ENCODE measurements at regions not wholly inside any gene's neighbourhood (a gene's known extent, or its start where the extent isn't known, plus 50 kb on each side); places are given as distances from the start of the nearest gene placed in this dataset.

DNA sequence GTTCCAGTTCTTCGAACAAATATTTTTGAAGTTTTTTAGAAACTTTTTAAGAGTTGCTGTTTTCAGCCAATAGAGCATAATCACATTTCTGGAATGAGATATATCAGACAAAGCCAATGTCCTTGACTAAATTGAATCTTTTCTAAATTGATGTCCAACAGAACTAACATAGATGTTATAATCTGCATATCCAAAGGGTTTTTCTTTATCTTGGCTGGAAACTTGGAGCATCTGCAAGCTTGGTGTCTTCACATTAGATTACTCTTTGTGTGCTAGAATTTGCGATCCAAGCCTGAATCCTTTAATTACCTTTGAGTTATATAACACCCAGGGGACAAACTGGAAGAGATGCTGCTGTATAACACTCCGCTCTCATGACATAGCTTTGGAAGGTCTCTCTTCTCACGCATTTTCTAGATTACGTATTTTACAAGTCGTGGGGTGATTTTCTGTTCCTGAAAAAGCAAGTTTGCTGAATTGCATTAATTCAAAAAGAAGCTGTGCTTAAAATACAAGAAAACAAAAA, 64.4 kb upstream of the FUCA2 start:
- POLR2A ChIA-PET (ENCODE audit: unreplicated experiment), result no interaction called here
- Histone ChIP-seq H3K4me3 (no peak overlapping the region), H3K79me2 (ENCODE audit: low read depth) (no peaks in the 10 kb centered on the region), H3K9me2 (ENCODE audit: insufficient read depth) (no peaks in the 10 kb centered on the region), H4K20me1 (ENCODE audit: insufficient read depth) (no peaks in the 10 kb centered on the region; the same call in 1 of the 2 replicates), H3K27me3 (ENCODE audit: insufficient read depth, low read depth) (no peaks in the 10 kb centered on the region), H3K4me2 (no peak overlapping the region), H3K36me3 (ENCODE audit: low read depth) (no peaks in the 10 kb centered on the region), H3K4me1 (replicated peaks; ENCODE audit: insufficient read depth) (no peaks in the 10 kb centered on the region), H3K27ac (no peak overlapping the region), H3F3A (ENCODE audit: insufficient read depth, low read depth) (no peaks in the 10 kb centered on the region), H2AFZ (no peak overlapping the region), H3K9me3 (ENCODE audit: insufficient read depth, low read depth) (0 out of 2 replicates have a peak, but pooled peaks cover 3% of the 10 kb centered on the region)
- CTCF ChIA-PET, result interaction anchor here (0.5 to 1.3 kb wide), 4 partner anchors 31 to 1639 kb away, joined by 3 to 10 read pairs (median 4); no protein-coding TSS in a partner anchor
- no peak for DNase-seq
- TF ChIP-seq EZH2 (IDR thresholded peaks at IDR 0.05; ENCODE audit: low read depth), result no peak
- TF ChIP-seq, protein P1, sequence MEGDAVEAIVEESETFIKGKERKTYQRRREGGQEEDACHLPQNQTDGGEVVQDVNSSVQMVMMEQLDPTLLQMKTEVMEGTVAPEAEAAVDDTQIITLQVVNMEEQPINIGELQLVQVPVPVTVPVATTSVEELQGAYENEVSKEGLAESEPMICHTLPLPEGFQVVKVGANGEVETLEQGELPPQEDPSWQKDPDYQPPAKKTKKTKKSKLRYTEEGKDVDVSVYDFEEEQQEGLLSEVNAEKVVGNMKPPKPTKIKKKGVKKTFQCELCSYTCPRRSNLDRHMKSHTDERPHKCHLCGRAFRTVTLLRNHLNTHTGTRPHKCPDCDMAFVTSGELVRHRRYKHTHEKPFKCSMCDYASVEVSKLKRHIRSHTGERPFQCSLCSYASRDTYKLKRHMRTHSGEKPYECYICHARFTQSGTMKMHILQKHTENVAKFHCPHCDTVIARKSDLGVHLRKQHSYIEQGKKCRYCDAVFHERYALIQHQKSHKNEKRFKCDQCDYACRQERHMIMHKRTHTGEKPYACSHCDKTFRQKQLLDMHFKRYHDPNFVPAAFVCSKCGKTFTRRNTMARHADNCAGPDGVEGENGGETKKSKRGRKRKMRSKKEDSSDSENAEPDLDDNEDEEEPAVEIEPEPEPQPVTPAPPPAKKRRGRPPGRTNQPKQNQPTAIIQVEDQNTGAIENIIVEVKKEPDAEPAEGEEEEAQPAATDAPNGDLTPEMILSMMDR (conservative IDR thresholded peaks at IDR 0.05), result no peak
- intact Hi-C loops (cut with micrococcal nuclease; ENCODE audit: unreplicated experiment), result loop anchor here (1.0 to 2.0 kb wide), 3 partner anchors 97 to 437 kb away; partner anchors contain the start of gene LTV1
- BruUV-seq (replicated peaks), result no TSS peak

DNA sequence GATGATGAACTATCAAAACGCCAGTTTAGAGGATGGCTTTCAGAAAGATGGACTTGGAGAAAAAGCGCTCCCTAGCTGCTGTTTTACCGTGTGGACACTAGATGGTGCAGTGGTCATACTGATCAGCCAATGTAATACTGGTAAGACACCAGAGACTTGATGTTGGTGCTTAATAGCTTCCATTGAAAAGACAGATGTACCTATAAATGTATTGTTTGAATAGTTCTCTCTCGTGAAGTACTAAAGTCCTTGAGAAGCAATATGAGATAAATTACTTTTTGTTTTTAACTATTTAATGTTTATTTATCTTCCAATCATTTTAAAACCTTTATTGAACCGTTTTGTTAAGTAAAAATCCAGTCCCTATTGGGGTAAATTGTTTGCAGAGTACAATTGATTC, 63.9 kb upstream of the FUCA2 start:
- no peak overlapping the region for H3K27ac ChIP-seq
- 0 out of 2 replicates have a peak, but pooled peaks cover 3% of the 10 kb centered on the region for H3K9me3 ChIP-seq (ENCODE audit: insufficient read depth, low read depth)
- H2AFZ ChIP-seq, result no peak overlapping the region
- H3K4me1 ChIP-seq (replicated peaks; ENCODE audit: insufficient read depth), result no peaks in the 10 kb centered on the region
- POLR2A ChIA-PET (ENCODE audit: unreplicated experiment), result no interaction called here
- no peaks in the 10 kb centered on the region; the same call in 1 of the 2 replicates for H4K20me1 ChIP-seq (ENCODE audit: insufficient read depth)
- peak; percentile 48 to 56 for DNase-seq
- CTCF ChIA-PET, result interaction anchor here (0.6 to 1.3 kb wide), 4 partner anchors 31 to 1101 kb away, joined by 3 to 10 read pairs (median 4); no protein-coding TSS in a partner anchor
- intact Hi-C loops (cut with micrococcal nuclease; ENCODE audit: unreplicated experiment), result loop anchor here (1.0 to 2.0 kb wide), 3 partner anchors 97 to 438 kb away; partner anchors contain the start of gene LTV1
- no peaks in the 10 kb centered on the region for H3K36me3 ChIP-seq (ENCODE audit: low read depth)
- no peaks in the 10 kb centered on the region for H3F3A ChIP-seq (ENCODE audit: insufficient read depth, low read depth)
- no peaks in the 10 kb centered on the region for H3K9me2 ChIP-seq (ENCODE audit: insufficient read depth)
- no peaks in the 10 kb centered on the region for H3K27me3 ChIP-seq (ENCODE audit: insufficient read depth, low read depth)
- no peak overlapping the region for H3K4me2 ChIP-seq
- BruUV-seq (replicated peaks), result no TSS peak
- H3K79me2 ChIP-seq (ENCODE audit: low read depth), result no peaks in the 10 kb centered on the region
- H3K4me3 ChIP-seq, result no peak overlapping the region
- TF ChIP-seq, protein P1 (conservative IDR thresholded peaks at IDR 0.05), result peak; percentile 93
- TF ChIP-seq EZH2 (IDR thresholded peaks at IDR 0.05; ENCODE audit: low read depth), result no peak

DNA sequence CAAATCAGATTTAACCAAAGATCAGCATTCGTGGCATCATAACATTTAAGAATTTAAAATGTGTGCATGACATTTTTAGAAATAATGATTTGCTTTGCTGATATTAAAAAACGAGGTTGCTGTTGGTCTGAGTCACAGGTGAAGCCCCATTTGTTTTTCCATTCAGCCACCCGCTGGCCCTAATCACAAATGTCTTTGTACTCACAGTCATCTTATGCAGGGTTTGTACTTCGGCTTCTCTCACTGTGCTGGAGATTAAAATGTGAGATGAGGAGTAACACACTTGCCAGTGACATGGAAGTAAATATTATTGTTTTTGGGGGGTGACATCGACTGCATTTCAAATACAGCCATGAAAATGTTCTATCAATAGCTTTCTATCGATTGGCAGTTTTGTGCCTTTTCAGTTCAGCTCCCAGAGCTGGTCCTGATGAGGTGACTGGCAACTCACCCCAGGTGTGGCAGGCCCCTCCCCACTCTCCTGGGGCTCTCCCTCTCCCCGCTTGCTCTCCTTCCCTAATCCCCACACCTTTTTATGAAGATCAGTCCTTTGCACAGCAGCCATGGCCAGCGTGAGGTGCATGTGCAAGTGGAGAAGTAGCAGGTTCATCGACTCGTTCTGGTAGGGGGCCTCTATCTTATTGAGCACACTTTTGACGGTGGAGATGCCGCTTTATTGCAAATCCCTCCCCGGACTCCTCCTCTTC, 58.8 kb upstream of the FUCA2 start:
- no peaks in the 10 kb centered on the region for H3K9me2 ChIP-seq (ENCODE audit: insufficient read depth)
- POLR2A ChIA-PET (ENCODE audit: unreplicated experiment), result interaction anchor here (0.5 kb wide), 1 partner anchor 458 kb away, joined by 3 read pairs; no protein-coding TSS in a partner anchor
- no peak for TF ChIP-seq EZH2 (IDR thresholded peaks at IDR 0.05; ENCODE audit: low read depth)
- TF ChIP-seq, protein P1 (conservative IDR thresholded peaks at IDR 0.05), result no peak
- BruUV-seq (replicated peaks), result no TSS peak
- H3K27ac ChIP-seq, result no peak overlapping the region
- no peaks in the 10 kb centered on the region for H3F3A ChIP-seq (ENCODE audit: insufficient read depth, low read depth)
- H3K4me1 ChIP-seq (replicated peaks; ENCODE audit: insufficient read depth), result no peaks in the 10 kb centered on the region
- H3K9me3 ChIP-seq (ENCODE audit: insufficient read depth, low read depth), result no peaks in the 10 kb centered on the region
- no peaks in the 10 kb centered on the region for H3K27me3 ChIP-seq (ENCODE audit: insufficient read depth, low read depth)
- no peaks in the 10 kb centered on the region for H4K20me1 ChIP-seq (ENCODE audit: insufficient read depth)
- CTCF ChIA-PET, result no interaction called here
- H3K36me3 ChIP-seq (ENCODE audit: low read depth), result no peaks in the 10 kb centered on the region
- intact Hi-C loops (cut with micrococcal nuclease; ENCODE audit: unreplicated experiment), result no loop called here
- no peaks in the 10 kb centered on the region for H3K79me2 ChIP-seq (ENCODE audit: low read depth)
- no peak overlapping the region for H2AFZ ChIP-seq
- no peak for DNase-seq
- no peak overlapping the region for H3K4me2 ChIP-seq
- H3K4me3 ChIP-seq, result no peak overlapping the region
